ENCODE measurements at regions not wholly inside any gene's neighbourhood (a gene's known extent, or its start where the extent isn't known, plus 50 kb on each side); places are given as distances from the start of the nearest gene placed in this dataset.
"Not testable (repeated sequence)": the region's sequence is repeated elsewhere in the genome, so short reads cannot be mapped to it uniquely, and the experiment has no call there.

DNA sequence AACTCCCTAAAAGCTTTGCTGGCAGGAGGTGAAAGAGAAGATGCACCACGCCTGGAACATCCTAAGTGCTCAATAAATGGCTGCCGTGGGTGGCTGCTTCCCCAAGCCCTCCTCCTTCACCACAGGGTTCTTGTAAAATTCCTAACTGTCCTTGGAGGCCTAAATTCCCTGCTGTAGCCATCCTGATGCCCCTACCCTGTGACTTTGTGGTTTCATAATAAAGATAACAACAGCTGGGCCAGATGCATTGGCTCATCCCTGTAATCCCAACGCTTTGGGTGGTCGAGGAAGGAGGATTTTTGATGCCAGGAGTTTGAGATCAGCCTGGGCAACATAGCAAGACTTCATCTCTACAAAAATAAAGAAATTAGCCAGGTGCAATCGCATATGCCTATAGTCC is 341.8 kb downstream of the ANKRD30A start:
- no peak for DNase-seq (ENCODE audit: low spot score)

DNA sequence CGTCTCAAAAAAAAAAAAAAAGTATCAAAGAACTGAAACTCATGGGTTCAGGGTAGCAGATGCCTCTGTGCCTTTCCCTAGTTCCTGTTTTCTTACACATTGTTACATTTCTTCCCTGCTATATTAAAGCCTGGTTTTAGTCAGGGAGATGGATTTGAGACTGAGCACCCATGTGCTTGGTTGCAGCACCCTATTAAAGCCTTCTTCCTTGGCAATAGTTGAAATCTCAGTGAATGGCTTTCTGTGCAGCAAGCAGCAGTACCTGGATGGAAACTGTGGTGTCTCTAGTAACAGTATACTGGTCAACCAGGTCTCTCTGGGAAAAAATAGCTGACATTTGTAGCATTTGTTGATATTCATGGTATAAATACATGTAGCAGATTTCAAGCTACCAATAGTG is 331.1 kb downstream of the ANKRD30A start:
- DNase-seq (ENCODE audit: low spot score): no peak

DNA sequence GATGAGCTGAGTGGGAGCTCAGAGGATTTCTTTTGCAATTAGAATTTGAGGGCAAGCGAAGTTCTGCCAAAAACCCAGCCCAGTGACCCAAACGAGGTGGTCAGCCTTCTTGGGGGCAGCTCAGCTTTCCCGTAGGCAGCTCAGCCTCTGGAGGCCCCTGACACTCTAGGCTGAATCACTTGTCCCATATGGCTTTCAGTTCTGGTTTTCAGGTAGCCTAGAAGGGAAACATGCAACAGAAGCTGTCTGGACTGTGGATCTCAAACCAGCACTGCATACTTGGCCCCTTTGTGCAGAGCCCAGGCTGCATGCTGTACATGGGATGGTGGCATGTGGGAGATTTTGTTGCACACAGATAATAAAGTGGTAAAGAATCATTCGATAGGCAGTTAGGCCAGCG is 322.8 kb downstream of the ANKRD30A start:
- no peak for DNase-seq (ENCODE audit: low spot score)

DNA sequence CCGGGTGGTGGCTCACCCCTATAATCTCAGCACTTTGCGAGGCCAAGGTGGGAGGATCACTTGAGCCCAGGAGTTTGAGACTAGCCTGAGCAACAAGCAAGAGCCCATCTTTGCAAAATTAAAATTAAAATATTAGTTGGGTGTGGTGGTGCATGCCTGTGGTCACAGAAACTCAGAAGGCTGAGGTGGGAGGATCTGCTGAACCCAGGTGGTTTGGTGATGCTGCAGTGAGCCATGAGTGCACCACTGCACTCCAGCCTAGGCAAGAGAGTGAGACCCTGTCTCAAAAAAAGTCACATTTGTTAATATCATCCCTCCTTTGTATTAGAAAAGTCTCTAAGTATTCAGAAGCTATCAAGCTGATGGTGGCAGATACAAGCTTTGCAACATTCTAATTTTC is 317.5 kb downstream of the ANKRD30A start:
- DNase-seq (ENCODE audit: low spot score): no peak

DNA sequence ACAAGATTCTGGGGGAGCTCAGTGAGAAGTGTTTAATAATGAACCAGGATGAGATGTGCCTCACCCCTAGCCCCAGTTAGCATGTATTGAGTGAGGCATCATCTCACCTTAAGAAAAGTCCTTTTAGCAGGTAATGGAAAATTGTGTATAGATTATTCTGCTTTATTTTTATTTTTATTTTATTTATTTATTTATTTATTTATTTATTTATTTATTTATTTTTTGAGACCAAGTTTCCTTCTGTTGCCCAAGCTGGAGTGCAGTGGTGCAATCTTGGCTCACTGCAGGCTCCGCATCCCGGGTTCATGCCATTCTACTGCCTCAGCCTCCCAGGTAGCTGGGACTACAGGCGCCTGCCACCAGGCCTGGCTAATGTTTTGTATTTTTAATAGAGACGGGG is 315.8 kb downstream of the ANKRD30A start:
- not testable (repeated sequence) for DNase-seq (ENCODE audit: low spot score)

DNA sequence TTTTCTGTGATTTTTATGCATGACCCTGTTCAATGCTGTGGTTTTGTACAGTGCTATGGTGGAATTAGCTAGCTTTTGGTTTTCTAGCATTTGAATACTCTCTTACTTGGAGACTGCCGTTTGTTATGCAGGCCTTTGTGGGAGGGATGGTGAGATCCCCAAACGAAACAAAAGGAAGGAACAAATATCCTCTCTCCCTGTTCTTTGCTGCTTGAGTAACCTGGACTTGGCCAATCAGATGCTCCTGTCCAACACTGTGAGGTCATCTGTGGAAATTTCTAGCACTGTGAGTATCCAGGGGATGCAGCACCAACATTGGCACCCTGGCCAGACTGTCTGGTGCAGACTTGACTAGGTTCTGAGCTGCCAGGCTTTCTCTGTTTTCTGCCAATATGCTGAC is 314.4 kb downstream of the ANKRD30A start:
- DNase-seq (ENCODE audit: low spot score): no peak

DNA sequence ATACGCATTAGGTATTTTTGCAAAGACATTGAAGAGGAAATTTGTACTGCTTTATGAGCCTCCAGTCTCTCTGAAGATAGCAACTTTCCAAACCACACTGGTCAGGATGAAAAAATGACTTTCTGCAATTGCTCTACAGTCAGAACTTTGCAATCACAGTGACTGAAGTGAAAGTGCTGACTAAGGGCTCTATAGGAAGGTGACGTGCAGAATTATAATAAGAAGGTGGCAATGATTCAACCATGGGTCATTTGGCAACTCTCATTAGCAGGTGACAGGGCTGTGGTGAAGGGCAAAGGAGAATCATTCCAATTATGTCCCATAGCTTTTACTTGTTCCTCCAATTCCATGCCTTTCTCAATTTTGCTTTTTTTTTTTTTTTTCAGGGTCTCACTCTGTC is 311.0 kb downstream of the ANKRD30A start:
- no peak for DNase-seq (ENCODE audit: low spot score)

DNA sequence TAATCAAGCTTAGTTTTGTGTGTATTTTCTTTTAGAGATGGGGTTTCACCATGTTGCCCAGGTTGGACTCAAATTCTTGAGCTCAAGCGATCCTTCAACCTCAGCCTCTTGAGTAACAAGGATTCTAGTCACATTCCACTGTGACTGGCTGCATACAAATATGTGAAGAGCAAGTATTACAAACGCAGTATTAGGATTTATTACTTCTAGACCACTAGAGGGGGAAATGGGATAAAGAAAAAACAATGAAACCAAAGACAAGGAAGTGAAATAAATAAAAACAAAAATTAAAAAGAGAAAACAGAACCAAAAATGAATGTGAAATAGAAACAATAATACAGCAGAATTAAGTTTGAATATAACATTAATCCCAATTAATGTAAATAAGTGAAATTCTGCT is 308.7 kb downstream of the ANKRD30A start:
- peak; percentile 8 for DNase-seq (ENCODE audit: low spot score)

Measured in kidney tubule cell (primary cell).